Fibroblast of pulmonary artery (primary cell): ENCODE measurements at regions not wholly inside any gene's neighbourhood (a gene's known extent, or its start where the extent isn't known, plus 50 kb on each side); places are given as distances from the start of the nearest gene placed in this dataset.

Experiments
- DNase-seq: peaks from one replicate; pipeline ENCODE4 v3.0.0-alpha.2; 2010; ENCODE audit warnings: low read depth
- H3K4me3 ChIP-seq: replicated peaks from 2 replicates; pipeline ENCODE4 v1.5.1; 2011; ENCODE audit warnings: low read depth, mild to moderate bottlenecking, control low read depth, low read length, moderate library complexity
- CTCF ChIP-seq: IDR thresholded peaks from 2 replicates; pipeline ENCODE4 v1.5.1; 2011; ENCODE audit warnings: mild to moderate bottlenecking, control low read depth, low read length, inconsistent platforms; ENCODE audit errors: missing control alignments

GRCh38 chr10:45211576-45211975, 103.8 kb downstream of the OR13A1 start:
- no peak for DNase-seq
- TF ChIP-seq CTCF = no peak
- H3K4me3 ChIP-seq = no peak overlapping the region

- no peak for TF ChIP-seq CTCF
- H3K4me3 ChIP-seq = no peak overlapping the region
- no peak for DNase-seq
Observed at GRCh38 chr10:45219416-45219815, 96.0 kb downstream of the OR13A1 start.

- H3K4me3 ChIP-seq = no peak overlapping the region
- TF ChIP-seq CTCF = no peak
- no peak for DNase-seq
Observed at GRCh38 chr10:45220931-45221330, 94.5 kb downstream of the OR13A1 start.

- H3K4me3 ChIP-seq = no peak overlapping the region
- DNase-seq = no peak
- no peak for TF ChIP-seq CTCF
Observed at GRCh38 chr10:45224219-45224841, 91.1 kb downstream of the OR13A1 start.

- no peak for DNase-seq
- H3K4me3 ChIP-seq = no peak overlapping the region
- TF ChIP-seq CTCF = no peak
Observed at GRCh38 chr10:45227042-45227441, 88.4 kb downstream of the OR13A1 start.

GRCh38 chr10:45227456-45227855, 88.0 kb downstream of the OR13A1 start:
- DNase-seq = no peak
- no peak overlapping the region for H3K4me3 ChIP-seq
- TF ChIP-seq CTCF = no peak

GRCh38 chr10:45229823-45230222, 85.6 kb downstream of the OR13A1 start:
- no peak for TF ChIP-seq CTCF

More at GRCh38 chr10:45229823-45230222, 85.6 kb downstream of the OR13A1 start:
- no peak for DNase-seq
- H3K4me3 ChIP-seq = no peak overlapping the region
